IMR-90 (cell line): ENCODE measurements at regions not wholly inside any gene's neighbourhood (a gene's known extent, or its start where the extent isn't known, plus 50 kb on each side); places are given as distances from the start of the nearest gene placed in this dataset.

Experiments
- ATAC-seq: fragments of 200-7000 bp; cut with Tn5 transposase; 2 replicates; pipeline ENCODE4 v1.9.1; 2020; ENCODE audit warnings: low read depth, mild to moderate bottlenecking, moderate library complexity
- BruUV-seq: library from RNA; stranded (reverse); fragments of 400-500 nt; replicated peaks from 2 replicates; lab custom pipeline; 2021; lab: Mats Ljungman, UMichigan
- CTCF ChIA-PET: fragments of 300-600 bp; formaldehyde crosslinking; extraction: SDS; loops from one replicate; lab custom pipeline; 2021; ENCODE audit warnings: antibody characterized with exemption; lab: Yijun Ruan, JAX
- POLR2A ChIA-PET: fragments of 300-600 bp; sonication (Branson Sonifier 250); formaldehyde crosslinking; loops from one replicate; lab custom pipeline; 2022; ENCODE audit warnings: antibody characterized with exemption; ENCODE audit not compliant: unreplicated experiment; lab: Charles Lee
- DNase-seq: peaks from one replicate; pipeline ENCODE4 v3.0.0; 2013
- H2AFZ ChIP-seq: replicated peaks from 2 replicates; pipeline ENCODE3; 2013; ENCODE audit warnings: low read length, mild to moderate bottlenecking; ENCODE audit not compliant: poor library complexity
- H2AK5ac ChIP-seq: 2 replicates; pipeline ENCODE4 v1.6.1; 2013; ENCODE audit warnings: low read depth, low read length, inconsistent platforms
- H2AK9ac ChIP-seq: replicated peaks from 2 replicates; pipeline ENCODE3; 2013; ENCODE audit warnings: mild to moderate bottlenecking, low read depth, low read length, moderate library complexity; ENCODE audit not compliant: poor library complexity
- H2BK120ac ChIP-seq: 2 replicates; pipeline ENCODE4 v1.6.1; 2013; ENCODE audit warnings: low read depth, low read length, inconsistent platforms
- H2BK15ac ChIP-seq: 3 replicates; pipeline ENCODE4 v1.6.1; 2013; ENCODE audit warnings: low read depth, low read length, inconsistent platforms
- H2BK20ac ChIP-seq: 2 replicates; pipeline ENCODE4 v1.6.1; 2013; ENCODE audit warnings: low read depth, mild to moderate bottlenecking, inconsistent platforms, low read length, moderate library complexity
- H2BK5ac ChIP-seq: 2 replicates; pipeline ENCODE4 v1.6.1; 2013; ENCODE audit warnings: mild to moderate bottlenecking, low read depth, low read length, inconsistent platforms; ENCODE audit not compliant: poor library complexity, severe bottlenecking
- H3K14ac ChIP-seq: replicated peaks from 2 replicates; pipeline ENCODE4 v1.6.1; 2013; ENCODE audit warnings: low read depth, low read length, inconsistent platforms
- H3K18ac ChIP-seq: 2 replicates; pipeline ENCODE4 v1.6.1; 2013; ENCODE audit warnings: low read depth, low read length, control low read depth
- H3K23ac ChIP-seq: 2 replicates; pipeline ENCODE4 v1.6.1; 2013; ENCODE audit warnings: low read depth, low read length, inconsistent platforms
- H3K27ac ChIP-seq: 2 replicates; pipeline ENCODE4 v1.5.1; 2013; ENCODE audit warnings: mild to moderate bottlenecking, control low read depth, low read length; ENCODE audit not compliant: insufficient read depth
- H3K27me3 ChIP-seq: 2 replicates; pipeline ENCODE4 v1.6.1; 2013; ENCODE audit warnings: low read length; ENCODE audit not compliant: control insufficient read depth, insufficient read depth
- H3K36me3 ChIP-seq: 2 replicates; pipeline ENCODE4 v1.6.1; 2013; ENCODE audit warnings: low read length, mixed read lengths; ENCODE audit not compliant: control insufficient read depth, insufficient read depth
- H3K4ac ChIP-seq: 2 replicates; pipeline ENCODE4 v1.6.1; 2013; ENCODE audit warnings: low read depth, low read length, inconsistent platforms
- H3K4me1 ChIP-seq: 2 replicates; pipeline ENCODE4 v1.6.1; 2013; ENCODE audit warnings: low read length, mixed read lengths; ENCODE audit not compliant: control insufficient read depth, insufficient read depth
- H3K4me2 ChIP-seq: 2 replicates; pipeline ENCODE4 v1.6.1; 2013; ENCODE audit warnings: low read depth, mild to moderate bottlenecking, control low read depth, low read length, moderate library complexity
- H3K4me3 ChIP-seq: 2 replicates; pipeline ENCODE4 v1.5.1; 2013; ENCODE audit warnings: low read depth, mild to moderate bottlenecking, control low read depth, low read length, moderate library complexity; ENCODE audit not compliant: insufficient read depth
- H3K56ac ChIP-seq: 2 replicates; pipeline ENCODE4 v1.6.1; 2013; ENCODE audit warnings: low read length, inconsistent platforms; ENCODE audit not compliant: insufficient read depth; ENCODE audit errors: extremely low read depth
- H3K79me1 ChIP-seq, 2 experiments: 2 replicates each; pipeline ENCODE4 v1.6.1; 2013; ENCODE audit warnings: low read length in 2 of 2, inconsistent platforms in 1 of 2, low read depth in 1 of 2
- H3K9ac ChIP-seq: 2 replicates; pipeline ENCODE4 v1.6.1; 2013; ENCODE audit warnings: low read depth, low read length, control low read depth
- H3K9me1 ChIP-seq: 2 replicates; pipeline ENCODE4 v1.6.1; 2013; ENCODE audit warnings: low read length, inconsistent platforms; ENCODE audit not compliant: insufficient read depth
- H3K9me3 ChIP-seq: 2 replicates; pipeline ENCODE4 v1.6.1; 2013; ENCODE audit warnings: low read length; ENCODE audit not compliant: control insufficient read depth, insufficient read depth
- H4K20me1 ChIP-seq: 2 replicates; pipeline ENCODE4 v1.6.1; 2013; ENCODE audit warnings: low read length, inconsistent platforms; ENCODE audit not compliant: insufficient read depth
- H4K5ac ChIP-seq: 2 replicates; pipeline ENCODE4 v1.6.1; 2013; ENCODE audit warnings: mild to moderate bottlenecking, low read depth, low read length, control low read depth
- H4K8ac ChIP-seq, 2 experiments: 2 replicates each; pipeline ENCODE4 v1.6.1; 2013; ENCODE audit warnings: low read depth in 2 of 2, low read length in 2 of 2, control low read depth in 1 of 2, inconsistent platforms in 1 of 2
- H4K91ac ChIP-seq: 2 replicates; pipeline ENCODE4 v1.6.1; 2013; ENCODE audit warnings: low read depth, low read length, inconsistent platforms; ENCODE audit not compliant: insufficient read depth
- BHLHE40 ChIP-seq: fragments of 150-350 bp; IDR thresholded peaks from 2 replicates; pipeline ENCODE4 v1.6.1; 2016; ENCODE audit warnings: mild to moderate bottlenecking, low read depth, low read length
- CEBPB ChIP-seq: IDR thresholded peaks from 2 replicates; pipeline ENCODE4 v1.6.1; 2012; ENCODE audit warnings: low read depth, low read length, improper control_type of control experiment
- CHD1 ChIP-seq: IDR thresholded peaks from 2 replicates; pipeline ENCODE4 v1.6.1; 2012; ENCODE audit warnings: low read depth, low read length, improper control_type of control experiment
- CTCF ChIP-seq: conservative IDR thresholded peaks from 2 replicates; pipeline ENCODE4 v1.5.1; 2012; ENCODE audit warnings: mild to moderate bottlenecking, low read depth, low read length, improper control_type of control experiment
- FOS ChIP-seq: fragments of 150-350 bp; IDR thresholded peaks from 2 replicates; pipeline ENCODE4 v1.6.1; 2016; ENCODE audit warnings: low read depth, low read length
- POLR2A ChIP-seq: IDR thresholded peaks from 2 replicates; pipeline ENCODE4 v1.6.1; 2012; ENCODE audit warnings: mild to moderate bottlenecking, low read depth, low read length
- RCOR1 ChIP-seq: IDR thresholded peaks from 2 replicates; pipeline ENCODE4 v1.6.1; 2012; ENCODE audit warnings: mild to moderate bottlenecking, low read length, improper control_type of control experiment; ENCODE audit not compliant: insufficient replicate concordance
- SMC3 ChIP-seq: fragments of 150-350 bp; IDR thresholded peaks from 2 replicates; pipeline ENCODE4 v1.6.1; 2016; ENCODE audit warnings: low read depth, mild to moderate bottlenecking, antibody characterized with exemption, low read length, moderate library complexity
- USF2 ChIP-seq: fragments of 150-350 bp; IDR thresholded peaks from 2 replicates; pipeline ENCODE4 v1.6.1; 2017; ENCODE audit warnings: mild to moderate bottlenecking, antibody characterized with exemption, low read length, low read depth
- WGBS, 2 experiments: methylation state at CpG; one replicate each; pipeline versions ENCODE4 v1.1.5 to v1.1.7; 2013; ENCODE audit warnings: missing lambda C conversion rate in 2 of 2; ENCODE audit not compliant: insufficient read length in 1 of 2; ENCODE audit errors: extremely low coverage in 2 of 2; 5-methylcytosine and 5-hydroxymethylcytosine counted together
- dilution Hi-C: fragments of 300-500 bp; cut with HindIII; formaldehyde crosslinking; loops from one replicate; pipeline ENCODE4 v1.14.3; 2018; ENCODE audit warnings: low sequenced_read_pairs; ENCODE audit not compliant: unreplicated experiment
- in situ Hi-C: fragments of 300-500 bp; cut with MboI; formaldehyde crosslinking; loops from 3 replicates; pipeline ENCODE4 v1.14.3; 2019; ENCODE audit warnings: low sequenced_read_pairs, inconsistent platforms, mixed read lengths
- intact Hi-C: fragments of 100-400 bp; cut with micrococcal nuclease; formaldehyde crosslinking; loops from 2 replicates; pipeline ENCODE4 v1.10.0; 2022

GRCh38 chr1:195733408-195733807 lies 874.8 kb downstream of the KCNT2 start:
- no TSS peak for BruUV-seq
- Histone ChIP-seq H3K4ac (no peak overlapping the region), H3K36me3 (no peaks in the 10 kb centered on the region), H3K4me2 (no peak overlapping the region), H4K8ac (no peak overlapping the region), H3K9me1 (no peaks in the 10 kb centered on the region), H2BK120ac (no peak overlapping the region), H3K14ac (no peak overlapping the region), H2AFZ (peak overlapping the region; percentile 28), H3K9ac (no peak overlapping the region), H4K5ac (no peak overlapping the region), H3K4me3 (no peak overlapping the region), H3K18ac (no peak overlapping the region), H2BK20ac (no peak overlapping the region), H3K79me1 (no peaks in the 10 kb centered on the region), H3K27ac (no peak overlapping the region), H3K4me1 (no peaks in the 10 kb centered on the region), H2BK15ac (no peak overlapping the region), H3K23ac (no peak overlapping the region), H2AK9ac (no peak overlapping the region), H3K9me3 (no peaks in the 10 kb centered on the region), H3K27me3 (no peaks in the 10 kb centered on the region), H4K20me1 (no peaks in the 10 kb centered on the region), H2BK5ac (no peak overlapping the region), H4K91ac (no peak overlapping the region), H3K56ac (no peak overlapping the region), H2AK5ac (no peak overlapping the region)
- intact Hi-C loops (no loop called here), dilution Hi-C loops (no loop called here), in situ Hi-C loops (no loop called here)
- no peak for ATAC-seq
- ChIA-PET CTCF (no interaction called here), POLR2A (no interaction called here)
- no peak for DNase-seq
- TF ChIP-seq CEBPB (no peak), POLR2A (no peak), USF2 (no peak), CTCF (no peak), BHLHE40 (no peak), SMC3 (no peak), CHD1 (no peak), RCOR1 (no peak), FOS (no peak)
- 90% methylated on average over 2 of the region's 4 CpGs; no CpG with 5 or more reads in 1 of the 2 experiments for WGBS, 2 experiments
